ENCODE measurements at regions not wholly inside any gene's neighbourhood (a gene's known extent, or its start where the extent isn't known, plus 50 kb on each side); places are given as distances from the start of the nearest gene placed in this dataset.

DNA sequence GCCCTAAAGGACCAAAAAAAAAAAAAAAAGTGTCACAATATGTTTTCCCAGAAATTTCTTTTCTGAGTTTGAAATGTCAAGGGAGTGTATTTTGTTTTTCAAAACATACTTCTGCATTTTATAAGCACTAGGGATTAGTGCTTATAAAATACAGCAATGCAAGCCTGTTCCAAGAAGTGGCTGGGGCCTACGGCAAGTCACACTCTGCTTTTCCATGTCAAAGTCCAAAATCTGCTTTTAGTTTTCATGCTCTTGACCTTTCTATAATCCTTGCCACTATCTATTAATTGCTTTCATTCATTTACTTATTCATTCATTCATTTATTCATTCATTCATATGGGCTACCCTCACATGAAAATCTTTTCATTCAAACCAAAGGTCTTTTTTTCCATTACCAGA, 100.1 kb upstream of the UXS1 start:
- Histone ChIP-seq H3K27ac (ENCODE audit: low read depth, low read length, poor library complexity, severe bottlenecking) (no peak overlapping the region), H3K9me3 (ENCODE audit: low read length) (no peaks in the 10 kb centered on the region), H3K4me1 (ENCODE audit: insufficient read depth, low read length, severe bottlenecking) (no peaks in the 10 kb centered on the region), H2AFZ (ENCODE audit: low read length) (no peak overlapping the region), H3K36me3 (ENCODE audit: insufficient read depth, low read length) (no peaks in the 10 kb centered on the region), H3K9ac (ENCODE audit: low read length) (no peak overlapping the region), H3K79me2 (ENCODE audit: insufficient read depth, low read length) (no peaks in the 10 kb centered on the region), H3K4me2 (ENCODE audit: low read length) (no peak overlapping the region), H3K27me3 (ENCODE audit: insufficient read depth, low read length) (no peaks in the 10 kb centered on the region), H3F3A (ENCODE audit: insufficient read depth, low read length) (no peaks in the 10 kb centered on the region), H3K9me2 (ENCODE audit: low read depth, low read length) (no peaks in the 10 kb centered on the region), H4K20me1 (ENCODE audit: insufficient read depth, low read length) (no peaks in the 10 kb centered on the region), H3K4me3 (ENCODE audit: low read depth, low read length, poor library complexity, severe bottlenecking) (no peak overlapping the region)
- TF ChIP-seq EZH2 (IDR thresholded peaks at IDR 0.05; ENCODE audit: borderline replicate concordance, low read length) = no peak
- no peak for TF ChIP-seq CTCF (IDR thresholded peaks at IDR 0.05; ENCODE audit: low read length)

- H3K4me1 ChIP-seq (ENCODE audit: insufficient read depth, low read length, severe bottlenecking) = no peaks in the 10 kb centered on the region
- no peak overlapping the region for H3K27ac ChIP-seq (ENCODE audit: low read depth, low read length, poor library complexity, severe bottlenecking)
- no peak for TF ChIP-seq CTCF (IDR thresholded peaks at IDR 0.05; ENCODE audit: low read length)
- no peaks in the 10 kb centered on the region for H3K27me3 ChIP-seq (ENCODE audit: insufficient read depth, low read length)
- H3K4me2 ChIP-seq (ENCODE audit: low read length) = no peak overlapping the region
- no peaks in the 10 kb centered on the region for H3K9me2 ChIP-seq (ENCODE audit: low read depth, low read length)
- no peaks in the 10 kb centered on the region for H4K20me1 ChIP-seq (ENCODE audit: insufficient read depth, low read length)
- no peak overlapping the region for H2AFZ ChIP-seq (ENCODE audit: low read length)
- no peak overlapping the region for H3K4me3 ChIP-seq (ENCODE audit: low read depth, low read length, poor library complexity, severe bottlenecking)
- no peaks in the 10 kb centered on the region for H3K79me2 ChIP-seq (ENCODE audit: insufficient read depth, low read length)
- H3K36me3 ChIP-seq (ENCODE audit: insufficient read depth, low read length) = no peaks in the 10 kb centered on the region
- H3K9ac ChIP-seq (ENCODE audit: low read length) = no peak overlapping the region
- no peaks in the 10 kb centered on the region for H3K9me3 ChIP-seq (ENCODE audit: low read length)
- no peaks in the 10 kb centered on the region for H3F3A ChIP-seq (ENCODE audit: insufficient read depth, low read length)
Observed at GRCh38 chr2:106293271-106293783, 99.2 kb upstream of the UXS1 start.

- no peak overlapping the region for H3K9ac ChIP-seq (ENCODE audit: low read length)
- H3K27me3 ChIP-seq (ENCODE audit: insufficient read depth, low read length) = no peaks in the 10 kb centered on the region
- no peaks in the 10 kb centered on the region for H4K20me1 ChIP-seq (ENCODE audit: insufficient read depth, low read length)
- no peak overlapping the region for H3K27ac ChIP-seq (ENCODE audit: low read depth, low read length, poor library complexity, severe bottlenecking)
- H3K9me2 ChIP-seq (ENCODE audit: low read depth, low read length) = no peaks in the 10 kb centered on the region
- no peaks in the 10 kb centered on the region for H3K9me3 ChIP-seq (ENCODE audit: low read length)
- H3F3A ChIP-seq (ENCODE audit: insufficient read depth, low read length) = no peaks in the 10 kb centered on the region
- TF ChIP-seq CTCF (IDR thresholded peaks at IDR 0.05; ENCODE audit: low read length) (no peak), EZH2 (IDR thresholded peaks at IDR 0.05; ENCODE audit: borderline replicate concordance, low read length) (no peak)
- no peaks in the 10 kb centered on the region for H3K36me3 ChIP-seq (ENCODE audit: insufficient read depth, low read length)
- no peak overlapping the region for H3K4me3 ChIP-seq (ENCODE audit: low read depth, low read length, poor library complexity, severe bottlenecking)
- no peaks in the 10 kb centered on the region for H3K4me1 ChIP-seq (ENCODE audit: insufficient read depth, low read length, severe bottlenecking)
- H2AFZ ChIP-seq (ENCODE audit: low read length) = no peak overlapping the region
- no peaks in the 10 kb centered on the region for H3K79me2 ChIP-seq (ENCODE audit: insufficient read depth, low read length)
- no peak overlapping the region for H3K4me2 ChIP-seq (ENCODE audit: low read length)
Observed at GRCh38 chr2:106292627-106293026, 98.5 kb upstream of the UXS1 start.

Data from OCI-LY1 (cell line).